ENCODE measurements at regions not wholly inside any gene's neighbourhood (a gene's known extent, or its start where the extent isn't known, plus 50 kb on each side); places are given as distances from the start of the nearest gene placed in this dataset.

GRCh38 chr3:178238179-178238578 is 298.1 kb upstream of the KCNMB2 start:
- H3K27me3 ChIP-seq (ENCODE audit: control insufficient read depth, insufficient read depth, low read length) = no peaks in the 10 kb centered on the region
- no peak overlapping the region for H3K4me3 ChIP-seq (ENCODE audit: low read depth, low read length)
- TF ChIP-seq CTCF (IDR thresholded peaks at IDR 0.05; ENCODE audit: insufficient read depth, low read length, severe bottlenecking) = no peak
- no peak for FAIRE-seq
- H3K36me3 ChIP-seq (ENCODE audit: control insufficient read depth, insufficient read depth, low read length) = no peaks in the 10 kb centered on the region
- DNase-seq (ENCODE audit: low read depth) = no peak

- no peak for TF ChIP-seq CTCF (IDR thresholded peaks at IDR 0.05; ENCODE audit: insufficient read depth, low read length, severe bottlenecking)
- Histone ChIP-seq H3K36me3 (ENCODE audit: control insufficient read depth, insufficient read depth, low read length) (no peaks in the 10 kb centered on the region), H3K4me3 (ENCODE audit: low read depth, low read length) (no peak overlapping the region), H3K27me3 (ENCODE audit: control insufficient read depth, insufficient read depth, low read length) (no peaks in the 10 kb centered on the region)
- FAIRE-seq = no peak
- no peak for DNase-seq (ENCODE audit: low read depth)
Measured at GRCh38 chr3:178244733-178245709, 291.2 kb upstream of the KCNMB2 start.

GRCh38 chr3:178246004-178246403 is 290.2 kb upstream of the KCNMB2 start:
- Histone ChIP-seq H3K27me3 (ENCODE audit: control insufficient read depth, insufficient read depth, low read length) (no peaks in the 10 kb centered on the region), H3K36me3 (ENCODE audit: control insufficient read depth, insufficient read depth, low read length) (no peaks in the 10 kb centered on the region), H3K4me3 (ENCODE audit: low read depth, low read length) (no peak overlapping the region)
- no peak for DNase-seq (ENCODE audit: low read depth)
- no peak for FAIRE-seq
- TF ChIP-seq CTCF (IDR thresholded peaks at IDR 0.05; ENCODE audit: insufficient read depth, low read length, severe bottlenecking) = no peak

DNA sequence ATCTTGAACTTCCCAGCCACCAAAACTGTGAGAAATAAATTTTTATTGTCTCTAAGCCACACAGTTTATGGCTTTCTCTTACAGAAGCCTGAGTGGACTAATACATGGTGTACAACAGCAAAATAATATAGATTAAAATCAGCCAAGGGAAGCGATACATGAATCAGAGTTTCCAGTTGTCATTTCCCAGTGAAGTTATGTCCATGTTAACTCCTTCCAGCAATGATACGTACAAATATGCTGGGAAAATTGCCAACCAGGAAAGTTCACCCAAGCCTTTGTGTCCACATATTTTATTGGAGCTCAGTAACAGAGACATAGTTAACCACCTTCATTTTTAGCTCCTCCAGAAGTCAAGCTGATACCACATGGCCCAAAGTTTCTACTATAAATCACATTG is 280.9 kb upstream of the KCNMB2 start:
- no peak for FAIRE-seq
- Histone ChIP-seq H3K36me3 (ENCODE audit: control insufficient read depth, insufficient read depth, low read length) (no peaks in the 10 kb centered on the region), H3K4me3 (ENCODE audit: low read depth, low read length) (no peak overlapping the region), H3K27me3 (ENCODE audit: control insufficient read depth, insufficient read depth, low read length) (no peaks in the 10 kb centered on the region)
- TF ChIP-seq CTCF (IDR thresholded peaks at IDR 0.05; ENCODE audit: insufficient read depth, low read length, severe bottlenecking) = no peak
- no peak for DNase-seq (ENCODE audit: low read depth)

- no peaks in the 10 kb centered on the region for H3K27me3 ChIP-seq (ENCODE audit: control insufficient read depth, insufficient read depth, low read length)
- no peak for DNase-seq (ENCODE audit: low read depth)
- no peak overlapping the region for H3K4me3 ChIP-seq (ENCODE audit: low read depth, low read length)
- TF ChIP-seq CTCF (IDR thresholded peaks at IDR 0.05; ENCODE audit: insufficient read depth, low read length, severe bottlenecking) = no peak
- no peaks in the 10 kb centered on the region for H3K36me3 ChIP-seq (ENCODE audit: control insufficient read depth, insufficient read depth, low read length)
- FAIRE-seq = no peak
Measured at GRCh38 chr3:178257491-178257890, 278.7 kb upstream of the KCNMB2 start.
